ENCODE measurements at regions not wholly inside any gene's neighbourhood (a gene's known extent, or its start where the extent isn't known, plus 50 kb on each side); places are given as distances from the start of the nearest gene placed in this dataset.

DNA sequence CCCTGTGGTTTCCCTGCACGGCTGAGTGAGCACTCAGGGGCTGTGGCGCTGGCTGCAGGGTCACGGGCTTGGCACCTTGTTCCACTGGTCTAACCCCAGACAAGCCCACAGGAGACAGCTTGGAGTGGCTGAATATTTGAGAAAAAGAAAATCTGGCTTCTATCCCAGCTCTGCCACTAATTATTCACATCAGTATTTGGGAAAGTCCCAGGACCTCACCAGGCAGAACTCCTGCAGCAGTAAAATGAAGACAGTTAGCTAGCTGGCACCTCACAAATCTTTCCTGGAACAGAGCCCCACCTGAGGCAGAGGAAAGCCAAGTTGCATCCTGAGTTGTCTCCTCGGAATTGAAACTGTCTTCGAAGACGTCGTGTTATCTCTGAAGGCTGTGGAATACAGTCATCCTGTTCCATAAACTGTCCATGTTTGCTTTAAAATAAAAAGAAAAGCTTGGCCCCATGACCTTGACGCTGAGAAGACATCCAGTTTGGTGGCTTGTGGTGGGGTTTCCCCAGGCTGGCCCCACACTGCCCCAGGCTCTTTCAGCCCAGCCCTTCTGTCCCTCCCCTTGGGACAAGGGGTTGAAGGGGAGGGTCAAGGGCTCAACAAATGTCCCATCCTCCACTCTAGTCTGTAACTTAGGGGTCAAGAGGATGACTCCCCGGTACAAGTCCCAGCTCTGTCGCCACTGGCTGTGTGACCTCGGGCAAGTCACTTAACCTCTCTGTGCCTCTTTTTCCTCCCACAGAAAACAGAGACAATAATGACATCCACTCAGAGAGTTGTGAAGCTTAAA, 93.8 kb upstream of the TMPRSS2 start:
- peak in 1 of 2 donors; percentile 21 for DNase-seq
- intact Hi-C loops (cut with DNase I, micrococcal nuclease) = no loop called here
- ATAC-seq = peak; percentile 33

DNA sequence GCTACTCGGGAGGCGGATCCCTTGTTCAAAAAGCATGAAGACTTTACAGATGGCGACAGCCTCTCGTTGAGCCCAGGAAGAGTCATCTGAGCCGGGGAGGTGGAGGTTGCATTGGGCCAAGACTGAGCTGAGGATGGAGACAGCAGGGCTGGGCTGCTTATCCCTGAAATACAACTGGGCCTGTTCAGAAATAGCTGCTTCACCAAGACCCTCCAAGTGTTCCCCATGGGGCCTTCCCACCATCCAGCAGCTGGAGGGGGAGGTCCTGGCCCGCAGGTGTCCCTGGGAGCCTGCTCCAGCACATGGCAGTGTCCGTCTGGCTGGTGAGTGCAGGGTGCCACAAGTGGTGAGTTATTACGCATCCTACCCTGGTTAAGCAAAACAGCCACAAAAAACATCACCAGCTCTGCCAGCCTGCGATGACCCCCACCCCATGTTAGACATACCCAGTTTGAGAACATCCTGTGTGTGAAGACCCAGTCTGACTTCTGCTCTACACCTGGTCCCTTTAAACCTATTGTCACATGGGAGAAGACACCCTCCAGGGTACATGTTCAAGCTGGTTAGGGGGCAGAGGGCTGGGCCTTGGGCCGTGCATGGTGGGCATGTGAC, 93.1 kb upstream of the TMPRSS2 start:
- peak; percentile 7 for ATAC-seq
- intact Hi-C loops (cut with DNase I, micrococcal nuclease) = no loop called here

GRCh38 chr21:41600556-41600955, 92.6 kb upstream of the TMPRSS2 start:
- intact Hi-C loops (cut with DNase I, micrococcal nuclease) = no loop called here
- ATAC-seq = no peak
- DNase-seq = peak in 1 of 2 donors; percentile 19

More for the DNA sequence above, 93.1 kb upstream of the TMPRSS2 start:
- DNase-seq = peak in 1 of 2 donors; percentile 20

DNA sequence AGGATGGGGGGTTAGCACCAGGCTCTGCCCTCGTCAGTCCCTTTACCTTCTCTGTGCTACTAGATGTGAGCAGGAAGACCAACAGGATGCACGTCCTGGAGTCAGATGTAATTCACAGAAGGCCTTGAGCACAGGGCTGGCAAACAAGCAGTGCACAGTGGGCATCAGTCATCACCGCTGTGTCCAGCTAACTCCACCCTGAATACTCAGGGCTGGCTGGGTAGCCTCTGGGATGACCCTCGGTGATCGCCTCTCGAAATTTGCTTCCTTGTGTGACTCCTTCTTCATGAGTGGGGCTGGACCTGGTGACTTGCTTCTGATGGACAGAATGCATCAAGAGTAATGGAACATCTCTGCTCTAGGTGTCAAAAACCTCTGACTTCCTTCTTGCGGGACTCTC, 92.2 kb upstream of the TMPRSS2 start:
- intact Hi-C loops (cut with DNase I, micrococcal nuclease) = no loop called here
- ATAC-seq (no peak), DNase-seq (peak in 1 of 2 donors; percentile 13)

DNA sequence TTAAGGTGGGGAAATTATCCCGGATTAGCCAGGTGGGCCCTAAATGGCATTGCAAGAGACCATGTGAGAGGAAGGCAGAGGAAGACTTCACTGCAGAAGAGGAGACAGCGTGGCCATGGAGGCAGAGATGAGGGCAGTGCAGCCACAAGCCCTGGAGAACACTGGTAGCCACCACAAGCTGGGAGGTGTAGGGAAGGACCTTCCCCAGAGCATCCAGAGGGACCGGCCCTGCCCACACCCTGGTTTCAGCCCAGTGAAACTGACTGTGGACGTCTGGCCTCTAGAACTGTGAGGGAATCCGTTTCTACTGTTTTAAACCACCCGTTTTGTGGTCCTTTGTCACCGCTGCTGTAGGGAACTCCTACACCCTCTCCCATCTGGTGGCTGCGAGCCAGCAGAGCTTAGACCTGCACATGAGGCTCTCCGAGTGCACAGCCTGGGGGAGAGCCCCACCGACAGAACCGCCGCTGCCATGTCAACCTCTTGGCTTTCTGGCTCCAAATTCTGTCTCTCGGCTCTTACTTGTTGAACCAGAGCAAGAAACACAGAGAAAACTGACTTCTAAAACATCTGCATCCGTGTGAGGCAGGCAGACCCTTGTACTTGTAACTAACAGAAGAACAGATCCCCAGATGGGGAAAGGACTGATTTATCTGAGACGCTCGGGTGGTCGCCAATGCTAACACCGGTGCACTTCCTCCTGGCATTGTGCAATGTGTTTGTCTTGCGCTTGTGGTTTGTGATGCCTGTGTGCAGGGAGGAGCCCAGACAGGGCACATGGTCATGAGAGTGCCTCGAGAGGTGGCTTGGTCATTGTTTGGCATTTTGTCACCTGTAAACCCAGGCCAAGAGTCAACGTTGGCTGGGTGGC, 90.8 kb upstream of the TMPRSS2 start:
- intact Hi-C loops (cut with DNase I, micrococcal nuclease) = no loop called here
- DNase-seq (peak in 1 of 2 donors; percentile 24), ATAC-seq (peak; percentile 26)

DNA sequence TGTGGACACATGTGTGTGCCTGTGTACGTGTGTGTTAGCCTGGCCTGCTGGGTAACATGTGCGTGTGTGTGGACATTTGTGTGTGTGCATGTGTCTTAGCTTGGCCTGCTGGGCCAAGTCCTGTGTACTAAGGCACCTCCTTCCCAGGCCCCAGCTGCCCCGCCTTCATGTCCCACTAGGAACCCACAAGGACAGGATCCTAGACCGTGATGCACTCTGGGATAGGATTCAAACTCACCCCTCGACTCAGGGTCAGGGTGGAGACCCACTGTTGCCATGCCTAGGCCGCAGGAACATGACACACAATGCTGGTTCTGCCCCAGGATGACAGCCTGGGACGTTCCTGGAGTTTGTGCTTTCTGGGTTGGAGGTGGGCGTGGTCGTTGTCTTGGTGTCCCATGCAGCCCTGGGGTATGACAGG, 89.9 kb upstream of the TMPRSS2 start:
- intact Hi-C loops (cut with DNase I, micrococcal nuclease) = no loop called here
- ATAC-seq = no peak
- DNase-seq = peak in 1 of 2 donors; percentile 16

GRCh38 chr21:41597227-41597626, 89.3 kb upstream of the TMPRSS2 start:
- intact Hi-C loops (cut with DNase I, micrococcal nuclease) = no loop called here
- ATAC-seq = no peak
- no peak for DNase-seq

DNA sequence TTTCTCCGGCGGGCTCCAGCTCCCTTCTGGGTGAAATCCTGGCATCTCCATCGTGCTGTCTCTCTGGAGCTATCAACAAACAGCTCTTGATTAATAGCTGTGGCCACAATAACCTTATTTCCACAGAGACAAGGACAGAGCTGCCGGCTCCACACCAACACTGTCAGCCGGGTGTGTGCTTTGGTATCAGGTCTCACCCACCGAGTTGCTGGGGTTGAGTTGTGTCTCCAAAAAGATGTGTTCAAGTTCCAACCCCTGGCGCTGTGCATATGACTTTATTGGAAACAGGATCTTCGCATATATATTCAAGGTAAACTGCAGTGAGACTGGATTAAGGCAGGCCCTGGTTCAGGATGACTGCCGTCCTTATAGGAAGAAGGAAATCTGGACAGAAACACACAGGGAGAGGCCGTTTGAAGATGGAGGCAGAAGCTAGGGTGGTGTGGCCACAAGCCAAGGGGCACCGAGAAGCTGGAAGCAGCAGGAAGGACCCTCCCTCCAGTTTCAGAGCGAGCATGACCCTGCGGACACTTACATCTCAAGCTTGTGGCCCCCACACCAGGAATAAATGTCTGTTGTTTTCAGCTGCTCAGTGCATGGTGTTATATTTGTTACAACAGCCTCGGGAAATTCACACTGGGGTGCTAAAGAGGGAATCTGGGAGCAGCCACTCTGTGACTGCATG, 88.4 kb upstream of the TMPRSS2 start:
- intact Hi-C loops (cut with DNase I, micrococcal nuclease) = no loop called here
- ATAC-seq (no peak), DNase-seq (peak in 1 of 2 donors; percentile 10)

DNA sequence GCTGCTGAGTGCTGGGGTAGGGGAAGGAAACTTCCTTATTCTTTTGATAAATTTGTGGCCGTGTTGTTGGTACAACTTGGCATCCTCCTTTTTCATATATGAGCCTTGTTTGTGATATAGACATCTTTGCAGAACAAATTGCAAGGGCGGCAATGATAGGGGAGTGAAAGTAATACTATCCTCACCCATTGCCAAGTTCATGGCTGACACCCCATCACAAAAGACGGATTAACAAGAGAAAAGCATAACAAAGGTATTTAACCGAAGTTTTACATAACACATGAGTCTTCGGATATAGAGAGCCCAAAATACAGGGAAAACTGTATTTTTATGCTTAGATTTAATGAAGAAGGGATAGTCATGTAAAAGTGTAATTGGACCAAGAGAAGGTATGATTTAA, 86.3 kb upstream of the TMPRSS2 start:
- intact Hi-C loops (cut with DNase I, micrococcal nuclease) = no loop called here
- no peak for DNase-seq
- no peak for ATAC-seq

GRCh38 chr21:41593760-41594138, 85.8 kb upstream of the TMPRSS2 start:
- ATAC-seq = peak; percentile 65
- peak in 1 of 2 donors; percentile 16 for DNase-seq
- intact Hi-C loops (cut with DNase I, micrococcal nuclease) = no loop called here

GRCh38 chr21:41593051-41593759, 85.2 kb upstream of the TMPRSS2 start:
- DNase-seq = peak in 1 of 2 donors; percentile 5
- peak; percentile 68 for ATAC-seq
- intact Hi-C loops (cut with DNase I, micrococcal nuclease) = no loop called here

- intact Hi-C loops (cut with DNase I, micrococcal nuclease) = loop anchor here in 1 of 2 donors (10.0 kb wide), 1 partner anchor 65 kb away; no protein-coding TSS in a partner anchor
- ATAC-seq (no peak), DNase-seq (peak in 1 of 2 donors; percentile 4)
Measured at GRCh38 chr21:41589620-41590175, 81.7 kb upstream of the TMPRSS2 start.

DNA sequence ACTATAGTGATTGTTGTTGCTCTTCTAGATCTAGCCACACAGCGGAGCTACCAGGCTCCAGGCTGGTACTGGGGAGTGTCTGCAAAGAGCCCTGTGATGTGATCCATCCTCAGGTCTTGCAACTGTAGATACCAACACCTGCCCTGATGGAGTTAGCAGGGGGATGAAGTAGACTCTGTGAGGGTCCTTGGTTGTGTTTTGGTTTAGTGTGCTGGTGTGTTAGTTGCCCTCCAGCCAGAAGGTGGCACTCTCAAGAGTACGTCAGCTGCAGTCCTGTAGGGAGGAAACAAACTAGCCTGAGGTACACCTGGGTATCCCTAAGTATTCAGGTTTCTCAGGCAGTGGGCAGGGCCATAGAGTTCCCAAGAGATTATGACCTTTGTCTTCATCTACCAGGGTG, 81.2 kb upstream of the TMPRSS2 start:
- intact Hi-C loops (cut with DNase I, micrococcal nuclease) = loop anchor here in 1 of 2 donors (10.0 kb wide), 1 partner anchor 64 kb away; no protein-coding TSS in a partner anchor
- no peak for ATAC-seq
- DNase-seq = peak in 1 of 2 donors; percentile 2

DNA sequence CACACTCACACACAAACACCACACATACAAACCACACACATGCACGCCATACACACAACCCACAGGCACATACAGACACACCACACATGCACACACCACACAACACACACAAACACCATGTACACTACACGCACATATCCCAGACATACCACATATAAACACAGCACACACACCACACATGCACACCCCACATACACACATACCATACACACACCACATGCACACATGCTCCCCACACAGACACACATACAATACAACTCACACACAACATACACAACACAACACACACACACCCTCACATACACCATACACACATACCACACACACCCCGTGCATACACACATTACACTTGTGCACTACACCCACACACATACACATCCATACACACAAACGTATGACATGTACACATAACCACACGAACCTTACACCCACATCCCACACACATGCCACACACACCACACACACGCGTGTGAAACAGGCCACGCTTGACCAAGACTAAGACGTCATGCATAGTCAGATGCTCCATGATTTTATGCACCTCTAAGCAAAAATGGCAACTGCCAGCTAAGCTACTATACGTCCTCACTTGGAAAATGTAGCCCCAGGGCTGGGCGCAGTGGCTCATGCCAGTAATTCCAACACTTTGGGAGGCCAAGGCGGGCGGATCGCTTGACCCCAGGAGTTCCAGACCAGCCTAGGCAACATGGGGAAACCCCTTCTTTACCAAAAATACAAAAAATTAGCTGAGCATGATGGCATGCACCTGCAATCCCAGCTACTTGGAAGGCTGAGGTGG, 77.4 kb upstream of the TMPRSS2 start:
- intact Hi-C loops (cut with DNase I, micrococcal nuclease) = loop anchor here in 1 of 2 donors (10.0 kb wide), 1 partner anchor 61 kb away; no protein-coding TSS in a partner anchor
- no peak for ATAC-seq
- DNase-seq = peak in 1 of 2 donors; percentile 2

DNA sequence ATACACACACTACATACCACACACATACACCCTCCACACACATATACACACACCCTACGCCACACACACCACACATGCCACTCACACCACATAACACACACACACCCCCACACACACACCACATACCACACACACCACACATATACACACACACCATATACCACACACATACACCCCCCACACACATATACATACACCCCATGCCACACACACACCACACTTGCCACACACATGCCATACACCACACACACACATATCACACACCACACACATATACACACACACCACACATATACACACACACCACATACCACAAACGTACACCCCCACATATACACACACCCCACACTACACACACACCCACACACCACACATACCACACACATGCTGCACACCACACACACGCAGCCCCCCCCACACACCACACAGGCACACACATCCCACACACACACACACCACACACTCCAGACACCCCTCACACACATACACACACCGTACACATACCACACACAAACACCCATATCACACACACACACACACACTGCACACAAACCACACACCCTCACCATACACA, 76.7 kb upstream of the TMPRSS2 start:
- DNase-seq = peak in 1 of 2 donors; percentile 4
- no peak for ATAC-seq
- intact Hi-C loops (cut with DNase I, micrococcal nuclease) = loop anchor here in 1 of 2 donors (10.0 kb wide), 1 partner anchor 60 kb away; no protein-coding TSS in a partner anchor

DNA sequence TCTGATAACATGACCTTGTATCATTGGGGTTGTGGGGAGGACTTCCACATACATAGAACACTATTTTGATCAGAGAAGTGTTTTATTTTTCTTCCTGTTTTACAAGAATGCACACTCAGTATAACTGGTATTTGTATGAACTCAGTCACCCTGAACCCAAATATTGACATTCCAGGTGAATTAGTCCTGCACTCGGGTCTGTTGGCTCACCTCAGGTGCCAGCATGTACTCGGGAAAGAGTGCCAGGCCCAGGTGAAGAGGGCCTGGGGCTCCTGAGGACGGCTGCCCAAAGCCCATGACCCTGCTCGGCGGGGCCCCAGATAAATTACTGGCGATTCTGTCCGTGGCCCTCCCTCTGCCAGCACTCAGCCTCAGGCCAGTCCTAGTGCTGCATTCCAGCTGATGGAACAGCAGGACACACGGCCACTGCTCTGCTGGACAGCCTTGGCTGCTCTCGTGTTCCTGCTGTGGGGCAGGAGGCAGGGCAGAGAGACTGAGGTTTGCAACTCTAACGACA, 75.4 kb upstream of the TMPRSS2 start:
- intact Hi-C loops (cut with DNase I, micrococcal nuclease) = loop anchor here in 1 of 2 donors (10.0 kb wide), 1 partner anchor 59 kb away; no protein-coding TSS in a partner anchor
- DNase-seq = peak in 1 of 2 donors; percentile 17
- ATAC-seq = no peak
